GM06990 (cell line): ENCODE measurements at regions not wholly inside any gene's neighbourhood (a gene's known extent, or its start where the extent isn't known, plus 50 kb on each side); places are given as distances from the start of the nearest gene placed in this dataset.

Experiments used
- DNase-seq: peaks from one replicate; pipeline ENCODE4 v3.0.0-alpha.2; 2011; ENCODE audit not compliant: insufficient read length; ENCODE audit errors: extremely low read depth
- H3K27me3 ChIP-seq: replicated peaks from 2 replicates; pipeline ENCODE4 v1.6.0; 2011; ENCODE audit warnings: low read length; ENCODE audit not compliant: control insufficient read depth, insufficient read depth
- H3K36me3 ChIP-seq: 2 replicates; pipeline ENCODE4 v1.5.1; 2011; ENCODE audit warnings: low read length; ENCODE audit not compliant: control insufficient read depth, insufficient read depth
- H3K4me3 ChIP-seq: replicated peaks from 2 replicates; pipeline ENCODE4 v1.5.1; 2011; ENCODE audit warnings: low read depth, mild to moderate bottlenecking, control low read depth, low read length
- CTCF ChIP-seq: IDR thresholded peaks from 2 replicates; pipeline ENCODE4 v1.5.1; 2011; ENCODE audit warnings: low read length, control low read depth, mild to moderate bottlenecking, inconsistent platforms; ENCODE audit not compliant: insufficient read depth, poor library complexity, severe bottlenecking

- Histone ChIP-seq H3K36me3 (no peaks in the 10 kb centered on the region), H3K27me3 (no peaks in the 10 kb centered on the region), H3K4me3 (no peak overlapping the region)
- DNase-seq, result no peak
- TF ChIP-seq CTCF, result no peak
These were observed 52.1 kb upstream of the RASGEF1B start for GRCh38 chr4:81523672-81524327.

GRCh38 chr4:81522711-81523110 is 51.0 kb upstream of the RASGEF1B start:
- no peak for DNase-seq
- no peaks in the 10 kb centered on the region for H3K27me3 ChIP-seq
- TF ChIP-seq CTCF, result no peak
- no peak overlapping the region for H3K4me3 ChIP-seq
- H3K36me3 ChIP-seq, result no peaks in the 10 kb centered on the region

GRCh38 chr4:81521708-81522107 is 50.0 kb upstream of the RASGEF1B start:
- H3K4me3 ChIP-seq, result no peak overlapping the region
- no peaks in the 10 kb centered on the region for H3K36me3 ChIP-seq
- H3K27me3 ChIP-seq, result no peaks in the 10 kb centered on the region
- no peak for DNase-seq
- TF ChIP-seq CTCF, result no peak
